HG03196 (cell line): ENCODE measurements at regions not wholly inside any gene's neighbourhood (a gene's known extent, or its start where the extent isn't known, plus 50 kb on each side); places are given as distances from the start of the nearest gene placed in this dataset.

Experiments
- ATAC-seq: cut with Tn5 transposase; IDR thresholded peaks from one replicate; pipeline ENCODE4 v1.9.1; 2021; ENCODE audit not compliant: unreplicated experiment

DNA sequence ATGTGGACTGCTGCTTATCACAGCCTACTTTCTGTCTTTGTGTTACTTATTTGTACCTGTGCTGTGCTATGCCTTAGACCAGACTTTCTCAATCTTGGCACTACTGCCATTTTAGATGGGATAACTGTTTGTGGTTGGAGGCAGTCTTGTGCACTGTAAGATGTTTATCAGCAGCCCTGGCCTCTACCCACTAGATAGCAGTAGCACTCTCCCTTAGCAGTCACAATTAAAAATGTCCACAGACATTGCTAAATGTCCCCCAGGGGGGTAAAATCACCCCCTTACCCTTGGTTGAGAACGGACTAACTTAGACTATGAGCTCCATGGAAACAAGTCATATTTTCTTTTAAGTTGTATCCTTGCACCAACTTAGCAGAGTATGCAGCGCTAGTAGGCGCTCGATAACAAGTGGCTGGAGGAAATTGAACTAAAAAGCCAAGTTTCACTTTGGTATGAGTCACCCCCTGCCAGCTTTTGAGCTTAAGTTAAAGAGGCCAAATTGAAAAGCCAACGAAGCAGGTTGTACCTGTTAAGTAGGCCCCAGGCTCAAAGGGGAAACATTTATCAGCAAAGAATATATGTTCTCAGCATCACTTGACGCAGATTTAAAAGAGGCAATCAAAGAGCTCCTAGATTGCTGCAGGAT lies 304.8 kb upstream of the SORL1-AS1 start:
- no peak for ATAC-seq

DNA sequence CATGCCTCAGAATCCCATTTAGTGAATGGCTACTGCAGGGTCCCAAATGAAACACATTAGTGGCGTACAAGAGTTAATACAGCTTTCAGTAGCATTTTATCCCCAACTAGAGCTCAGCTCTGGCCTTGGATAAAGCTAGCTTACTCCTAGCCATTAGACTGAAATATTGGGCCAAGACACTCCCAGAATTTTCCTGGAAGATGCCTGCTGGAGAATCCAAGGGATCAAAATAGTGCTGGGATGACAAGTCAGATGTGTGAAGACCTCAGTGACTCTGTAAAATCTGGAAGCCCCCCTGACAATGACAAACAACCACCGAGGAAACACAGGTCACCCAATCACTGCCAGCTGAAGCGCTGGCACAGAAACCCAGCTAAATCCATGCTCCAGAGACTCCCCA lies 303.1 kb upstream of the SORL1-AS1 start:
- ATAC-seq: no peak

DNA sequence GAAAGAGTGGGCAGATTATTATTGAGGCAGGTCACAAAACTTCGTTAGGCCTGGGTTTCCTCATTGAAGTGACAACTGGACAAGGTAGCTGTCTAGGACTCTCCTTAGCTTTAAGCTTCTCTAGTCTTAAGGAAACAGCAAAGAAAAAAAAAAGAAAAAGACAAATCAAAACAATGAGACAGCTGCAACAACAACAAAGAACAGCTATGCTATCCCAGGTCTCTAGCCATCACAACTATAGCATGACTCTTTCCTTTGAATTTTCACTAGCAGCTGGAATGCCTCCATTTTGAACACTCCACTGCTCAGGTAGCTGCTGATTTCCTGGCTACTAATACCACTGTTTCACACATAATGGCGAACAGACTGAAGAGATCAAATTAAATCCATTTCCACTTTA lies 302.4 kb upstream of the SORL1-AS1 start:
- no peak for ATAC-seq

DNA sequence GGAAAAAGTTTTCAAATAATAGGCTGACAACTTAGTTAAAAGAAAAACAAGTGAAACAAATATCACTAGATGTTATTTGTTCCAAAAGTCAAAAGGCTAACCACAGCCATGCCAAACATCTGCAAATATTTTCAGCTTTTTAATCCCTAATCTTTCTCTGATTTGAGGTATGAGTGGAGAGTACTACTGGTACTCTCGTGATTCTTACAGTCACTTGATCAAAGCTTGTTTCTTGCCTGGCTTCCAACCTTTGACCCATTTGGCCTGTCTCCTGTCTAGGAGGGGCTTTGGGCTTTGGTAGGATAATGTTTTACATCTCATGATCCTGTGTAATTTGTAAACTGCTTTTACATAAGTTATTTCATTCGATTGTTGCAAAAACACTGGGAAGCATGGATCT lies 301.8 kb upstream of the SORL1-AS1 start:
- no peak for ATAC-seq

DNA sequence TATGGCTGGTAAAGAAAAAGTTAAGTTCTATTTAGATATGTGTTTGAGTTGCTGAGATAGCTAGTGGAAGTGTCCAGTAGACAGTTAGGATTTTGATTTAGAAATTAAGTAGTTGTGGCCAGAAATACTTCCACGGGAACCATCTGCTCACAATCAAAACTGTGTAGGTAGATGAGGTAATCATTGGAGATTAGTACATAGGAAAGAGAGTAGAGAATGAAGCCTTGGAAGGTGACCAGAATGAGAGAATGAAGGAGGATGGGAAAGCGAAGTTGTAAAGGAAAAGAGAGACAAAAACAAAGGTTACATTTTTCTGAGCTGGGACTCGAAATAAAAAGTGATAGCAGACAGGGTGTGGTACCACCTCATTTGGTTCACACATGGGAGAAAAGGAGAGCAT lies 296.9 kb upstream of the SORL1-AS1 start:
- ATAC-seq: no peak

DNA sequence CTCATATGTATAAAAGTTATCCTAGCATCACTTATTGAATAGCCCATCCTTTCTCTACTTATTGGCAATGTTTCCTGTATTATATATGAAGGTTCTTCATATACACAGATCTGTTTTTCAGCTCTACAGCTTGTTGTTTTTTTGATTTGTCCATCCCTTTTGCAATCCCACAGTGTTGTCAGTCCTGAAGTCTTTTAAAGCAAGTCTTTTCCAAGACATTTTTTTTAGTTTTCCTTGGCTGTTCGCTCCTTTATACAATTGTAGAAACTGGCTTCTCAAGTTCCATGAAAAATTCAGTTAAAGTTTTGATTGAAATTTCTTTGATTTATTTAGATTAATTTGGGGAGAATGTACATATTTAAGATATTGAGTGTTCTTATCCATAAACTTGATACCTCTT lies 295.3 kb upstream of the SORL1-AS1 start:
- ATAC-seq: no peak

DNA sequence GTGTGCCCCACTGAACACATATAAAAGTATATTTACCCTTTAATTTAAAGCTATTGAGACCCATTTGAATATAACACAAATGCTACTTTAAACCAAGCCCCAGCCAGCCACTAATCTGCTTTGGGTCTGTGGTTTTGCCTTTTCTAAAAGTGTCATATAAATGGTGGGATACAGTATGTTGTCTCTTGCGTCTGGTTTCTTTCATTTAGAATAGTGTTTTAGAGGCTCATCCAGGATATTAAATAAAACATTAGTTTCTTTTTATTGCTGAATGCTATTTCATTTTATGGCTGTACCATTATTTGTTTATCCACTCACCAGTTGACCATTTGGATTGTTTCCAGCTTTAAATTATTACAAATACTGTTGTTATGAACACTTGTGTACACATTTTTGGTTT lies 290.5 kb upstream of the SORL1-AS1 start:
- ATAC-seq: no peak

DNA sequence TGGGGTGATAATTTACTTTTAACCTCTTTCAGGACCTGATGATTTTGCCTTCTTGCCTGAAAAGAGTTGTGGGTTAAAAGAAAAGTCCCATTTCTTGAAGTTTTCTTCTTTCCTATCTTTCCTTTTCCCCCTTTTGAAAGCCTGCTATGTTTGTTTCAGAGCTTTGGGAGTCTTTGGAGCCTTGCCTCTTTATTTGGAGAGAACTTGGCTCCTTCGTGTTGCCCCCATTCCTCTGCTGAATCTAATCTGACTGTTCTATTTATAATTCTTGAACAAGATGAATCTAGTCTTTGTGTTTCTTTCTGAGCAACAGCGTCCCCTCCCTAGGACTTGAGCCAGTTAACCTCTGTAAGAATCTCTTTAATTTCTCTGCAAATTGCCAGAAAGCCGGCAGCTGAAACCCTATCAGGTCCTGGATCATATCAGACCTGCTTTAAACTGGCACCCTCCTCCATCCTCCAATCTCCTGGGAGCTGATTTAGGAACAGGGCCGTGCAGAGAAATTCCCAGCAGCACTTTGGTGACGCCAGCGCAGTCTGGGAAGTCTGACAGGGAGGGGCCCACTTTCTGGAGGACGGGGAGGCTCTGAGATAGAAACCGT lies 289.1 kb upstream of the SORL1-AS1 start:
- ATAC-seq: no peak

DNA sequence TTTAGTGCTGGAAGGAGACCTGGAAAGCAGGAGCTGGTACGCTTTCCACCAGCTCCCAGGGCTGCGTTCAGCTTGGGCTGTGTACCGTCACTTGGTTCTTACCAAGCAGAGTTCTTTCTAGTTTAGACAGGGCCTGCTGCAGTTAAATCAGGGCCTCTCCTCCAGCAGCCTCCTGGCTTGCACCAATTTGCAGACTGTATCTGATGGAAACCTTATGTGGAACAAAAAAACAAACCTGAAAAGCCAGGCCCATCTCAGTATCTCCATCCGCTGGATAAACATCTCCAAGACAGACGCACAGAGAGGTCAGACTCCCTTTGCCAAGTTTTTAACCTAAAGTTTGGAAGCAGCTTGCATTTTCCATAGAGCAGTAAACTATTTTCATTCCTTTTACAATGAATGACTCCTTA lies 288.6 kb upstream of the SORL1-AS1 start:
- no peak for ATAC-seq

DNA sequence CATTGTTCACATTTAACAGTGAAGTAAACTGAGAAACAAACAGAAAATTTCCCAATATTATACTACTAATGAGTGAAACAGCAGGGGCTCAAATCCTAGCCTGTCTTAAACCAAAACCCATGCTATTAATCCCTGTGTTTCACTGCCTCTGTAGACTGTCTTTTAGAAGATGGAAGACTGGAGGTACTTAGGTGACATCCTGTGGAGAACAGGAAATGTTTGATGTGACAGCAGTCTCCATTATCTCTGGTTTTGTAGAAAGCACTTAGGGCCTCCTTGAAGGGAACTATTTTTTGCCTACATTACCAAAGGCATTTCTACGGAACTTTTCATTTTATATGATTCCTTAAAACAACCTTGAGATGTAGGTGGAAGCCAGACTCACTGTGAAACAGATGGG lies 288.1 kb upstream of the SORL1-AS1 start:
- no peak for ATAC-seq

DNA sequence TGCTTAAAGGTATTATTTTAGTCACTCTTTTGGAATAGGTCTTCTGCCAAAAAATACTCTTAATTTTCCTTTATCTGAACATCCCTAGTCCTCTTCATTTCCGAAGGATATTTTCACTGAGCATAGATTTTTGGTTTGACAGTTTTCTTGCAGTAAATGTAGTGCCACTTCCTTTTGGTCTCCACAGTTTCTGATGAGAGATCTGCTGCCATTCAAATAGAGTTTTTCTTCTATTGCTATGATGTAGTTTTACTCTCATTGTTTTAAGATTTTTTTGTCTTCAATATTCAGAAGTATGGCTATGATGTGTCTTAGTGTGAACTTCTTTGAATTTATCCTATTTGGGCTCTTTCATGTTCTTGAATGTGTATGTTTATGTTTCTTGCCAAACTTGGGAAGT lies 281.1 kb upstream of the SORL1-AS1 start:
- no peak for ATAC-seq

DNA sequence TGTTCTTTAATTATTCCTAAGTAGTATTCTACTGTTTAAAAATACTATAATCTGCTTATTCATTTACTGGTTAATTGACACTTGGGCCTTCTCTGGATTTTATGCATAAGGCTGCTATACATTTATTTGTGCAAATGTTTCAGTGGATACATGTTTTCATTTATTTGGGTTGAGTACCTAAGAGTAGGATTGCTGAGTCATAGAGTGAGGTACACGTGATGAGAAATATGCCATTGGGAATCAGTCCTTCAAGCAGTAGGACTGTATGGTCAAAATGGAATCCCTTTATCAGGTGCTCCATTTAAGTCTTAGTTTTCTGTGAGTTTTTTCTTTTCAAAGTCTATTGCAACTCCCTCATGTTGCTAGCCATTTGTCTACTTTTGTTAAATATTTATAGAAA lies 275.2 kb upstream of the SORL1-AS1 start:
- ATAC-seq: no peak

DNA sequence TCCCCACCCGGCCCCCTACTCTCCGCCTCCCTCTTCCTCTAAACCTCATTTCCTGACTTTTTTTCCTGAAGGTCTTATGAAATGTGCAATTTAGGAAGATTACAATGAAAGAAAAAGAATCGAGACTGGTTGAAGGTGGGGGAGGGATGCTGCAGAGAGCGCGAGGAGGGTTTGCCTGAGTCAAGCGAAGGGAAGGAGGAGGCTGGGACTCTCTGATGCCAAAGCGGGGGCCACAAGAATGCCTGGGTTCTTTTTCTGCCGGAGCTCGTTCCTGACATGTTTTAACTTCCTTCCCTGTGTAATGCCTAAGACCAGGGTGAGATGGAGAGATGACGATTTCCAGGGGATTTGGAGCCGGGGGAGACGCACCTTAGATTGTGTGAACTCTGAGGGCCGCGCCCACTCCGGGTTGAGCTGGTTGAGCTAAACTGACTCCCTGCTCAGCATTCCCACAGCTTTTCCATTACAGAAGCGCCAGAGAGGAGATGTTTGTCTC lies 270.5 kb upstream of the SORL1-AS1 start:
- no peak for ATAC-seq

DNA sequence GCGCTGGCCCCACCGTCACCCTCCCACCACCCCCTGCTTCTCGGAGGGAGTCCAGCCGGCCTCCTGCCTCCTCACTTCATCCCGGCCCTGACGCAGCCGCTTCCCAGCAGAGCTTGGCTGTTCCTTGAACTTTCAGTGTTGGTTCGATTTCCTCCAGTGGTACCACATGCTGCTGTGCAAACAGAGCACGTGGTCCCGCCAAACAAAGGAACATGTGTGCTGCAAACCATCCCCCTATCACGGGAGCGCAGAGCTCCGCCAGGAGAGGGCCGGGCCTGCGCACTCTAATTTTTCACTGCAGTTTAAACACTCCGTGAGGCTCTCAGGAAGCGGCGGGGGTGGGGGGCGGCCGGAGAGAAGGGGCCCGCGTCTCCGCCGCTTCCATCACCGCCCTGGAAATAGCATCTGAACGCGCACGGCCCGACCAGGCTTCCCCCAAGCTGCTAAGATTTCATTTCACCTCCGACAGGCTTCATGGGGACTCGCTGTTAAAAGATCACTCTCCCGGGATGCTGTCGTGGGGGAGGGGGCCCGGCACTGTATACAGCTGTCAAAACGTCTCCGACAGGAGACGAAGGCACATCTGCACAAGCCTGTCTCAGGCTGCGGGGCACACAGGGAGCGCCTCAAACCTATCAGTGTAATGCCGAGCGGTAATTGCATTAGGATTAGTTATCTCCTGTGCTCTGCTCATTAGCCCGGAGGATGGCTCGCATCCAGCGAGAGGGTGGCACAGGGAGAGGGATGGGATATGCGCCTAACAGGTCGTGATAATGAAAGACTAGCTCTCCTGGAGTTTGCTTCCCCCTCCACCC lies 269.9 kb upstream of the SORL1-AS1 start:
- no peak for ATAC-seq

DNA sequence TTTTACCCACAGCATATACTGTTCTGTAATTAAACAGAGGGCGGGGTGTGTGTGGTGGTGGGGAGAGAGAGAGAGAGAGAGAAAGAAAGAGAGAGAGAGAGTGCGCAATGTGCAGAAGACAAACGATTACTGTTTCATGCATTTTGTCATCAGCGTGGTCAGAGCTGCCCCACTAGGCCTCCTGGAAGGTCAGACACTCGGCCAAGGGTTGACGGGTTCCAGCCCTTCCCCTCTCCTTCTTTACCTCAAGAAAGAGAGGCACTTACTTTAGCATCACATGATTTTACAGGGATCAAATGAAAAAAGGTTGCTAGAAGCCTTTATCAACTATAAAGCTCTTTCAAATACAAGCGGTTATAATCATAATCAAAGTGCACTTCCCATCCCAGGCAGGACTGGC lies 269.2 kb upstream of the SORL1-AS1 start:
- no peak for ATAC-seq

DNA sequence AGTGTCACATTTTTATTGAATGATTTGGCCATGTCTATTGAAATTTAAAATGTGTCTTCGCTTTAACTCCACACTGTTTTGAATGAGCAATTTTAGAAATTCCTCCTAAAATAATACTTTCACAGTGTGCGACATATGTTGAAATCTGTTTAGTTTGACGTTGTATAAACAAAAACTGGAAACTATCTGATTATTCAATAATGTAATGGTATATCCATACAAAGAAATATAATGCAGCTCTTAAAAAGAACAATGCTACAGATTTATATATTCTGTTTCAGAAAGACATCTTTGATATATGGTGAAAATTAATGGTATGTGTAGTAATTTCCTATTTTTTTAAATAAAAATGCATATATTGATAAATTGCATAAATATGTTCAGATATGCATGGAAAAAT lies 268.7 kb upstream of the SORL1-AS1 start:
- no peak for ATAC-seq

DNA sequence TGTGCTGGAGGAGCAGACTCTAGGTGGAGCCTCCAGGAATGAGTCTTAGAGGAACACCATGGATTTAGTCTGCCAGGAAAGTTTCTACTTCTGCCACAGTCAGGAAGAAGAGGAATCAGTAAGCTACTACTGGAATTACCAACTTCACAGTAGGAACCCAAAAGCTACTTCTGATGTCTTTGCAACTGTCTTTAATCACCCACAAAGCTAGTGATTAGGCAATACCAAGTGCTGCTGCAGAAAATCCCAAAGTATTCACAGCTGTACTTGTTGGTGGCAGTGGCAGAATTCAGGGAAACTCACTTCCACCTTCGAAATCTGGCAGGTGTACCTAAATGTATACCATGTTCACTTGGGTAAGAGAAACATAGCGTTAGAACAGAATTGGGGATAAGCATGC lies 264.5 kb upstream of the SORL1-AS1 start:
- no peak for ATAC-seq

DNA sequence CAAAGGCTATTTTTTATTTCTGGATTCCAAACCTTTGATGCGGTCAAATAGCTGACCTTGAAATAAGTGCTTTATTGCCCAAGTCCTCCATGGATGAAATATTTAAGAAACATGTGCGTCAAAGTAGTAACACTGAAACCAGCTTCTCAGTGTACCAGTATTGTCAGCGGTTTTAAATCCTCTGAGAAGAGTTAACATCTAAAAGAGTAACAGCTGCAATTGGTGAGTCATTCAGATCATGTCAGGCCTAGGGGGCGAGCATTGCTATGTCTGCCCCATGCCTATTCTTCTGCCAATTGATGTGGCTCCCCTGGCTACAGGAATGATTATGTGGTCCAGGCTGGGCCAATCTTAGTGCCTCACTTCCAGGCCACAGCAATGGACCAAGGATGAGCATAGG lies 263.3 kb upstream of the SORL1-AS1 start:
- no peak for ATAC-seq

DNA sequence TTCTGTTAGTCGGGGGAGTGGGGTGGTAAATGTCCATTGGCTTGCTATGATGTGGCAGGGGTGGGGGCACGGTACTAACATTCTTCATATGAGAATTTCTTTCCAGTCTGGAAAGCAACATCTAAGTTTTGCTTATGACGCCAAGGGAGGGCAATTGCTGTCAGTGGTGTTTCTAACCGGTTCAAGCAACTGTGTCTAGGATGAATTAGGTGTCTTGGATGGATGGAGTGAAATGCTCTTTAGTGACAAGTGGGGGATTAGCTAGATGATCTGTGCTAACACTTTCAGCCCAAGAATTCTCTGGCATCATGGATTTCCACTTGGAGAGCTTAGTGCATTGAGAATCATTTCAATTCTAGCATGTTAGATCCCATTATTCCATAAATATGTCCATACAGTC lies 262.6 kb upstream of the SORL1-AS1 start:
- no peak for ATAC-seq

DNA sequence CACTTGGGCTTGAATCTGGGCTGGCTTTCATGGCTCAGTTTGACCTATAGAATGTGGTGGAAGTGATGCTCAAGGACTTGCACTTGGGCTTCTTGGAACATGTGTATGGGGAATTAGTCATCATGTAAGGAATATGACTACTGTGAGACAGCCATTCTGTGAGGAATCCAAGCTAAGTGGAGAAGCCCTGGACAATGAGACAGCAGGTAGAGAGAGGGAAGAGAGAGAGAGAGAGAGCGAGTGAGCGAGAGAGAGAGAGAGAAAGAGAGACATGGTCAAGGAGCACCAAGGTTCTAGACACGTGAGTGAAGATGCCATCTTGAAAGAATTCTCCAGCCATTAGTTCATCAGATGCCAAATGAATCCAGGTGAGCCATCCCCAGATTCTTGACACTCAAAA lies 261.6 kb upstream of the SORL1-AS1 start:
- ATAC-seq: no peak

DNA sequence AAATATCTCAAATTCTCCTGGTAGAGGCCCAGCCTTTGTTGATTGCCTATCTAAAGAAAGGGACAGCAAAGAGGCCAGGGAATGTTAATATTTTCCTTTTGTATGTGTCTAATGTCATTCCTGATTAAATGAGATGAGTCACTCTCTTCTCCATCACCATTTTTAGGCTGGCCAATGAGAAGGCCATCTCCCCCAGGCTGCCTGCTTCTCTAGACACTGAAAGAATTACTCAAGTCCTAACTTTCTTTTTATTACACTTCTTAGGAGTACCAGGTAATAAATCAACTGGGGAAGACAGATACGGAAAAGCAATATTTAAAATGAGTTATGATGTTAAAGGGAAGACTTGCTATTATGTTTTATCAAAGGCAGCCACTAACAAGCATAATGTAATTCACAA lies 259.2 kb upstream of the SORL1-AS1 start:
- no peak for ATAC-seq

DNA sequence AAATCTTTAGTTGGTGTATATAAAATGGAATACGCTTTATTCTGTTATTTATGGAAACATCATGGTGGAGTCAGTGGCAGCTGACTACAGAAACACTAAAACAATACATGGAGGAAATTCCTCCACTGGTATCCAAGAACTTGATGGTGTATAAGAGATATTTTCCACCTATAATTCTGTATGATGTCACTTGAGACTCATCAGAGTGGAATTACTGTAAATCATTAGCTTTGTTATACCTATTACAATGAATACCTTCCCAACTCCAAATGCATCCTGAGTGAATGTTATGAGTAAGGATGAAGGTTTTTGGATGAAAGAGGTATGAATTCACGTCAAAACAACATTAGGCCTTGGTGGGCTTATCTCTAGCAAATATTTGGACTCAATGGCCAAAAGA lies 258.5 kb upstream of the SORL1-AS1 start:
- no peak for ATAC-seq
